HG03378 (cell line): ENCODE measurements at regions not wholly inside any gene's neighbourhood (a gene's known extent, or its start where the extent isn't known, plus 50 kb on each side); places are given as distances from the start of the nearest gene placed in this dataset.

Experiments used
- ATAC-seq: cut with Tn5 transposase; IDR thresholded peaks from one replicate; pipeline ENCODE4 v1.9.1; 2021; ENCODE audit warnings: mild to moderate bottlenecking, moderate library complexity; ENCODE audit not compliant: unreplicated experiment

- ATAC-seq, result no peak
Observed at GRCh38 chr13:99827011-99827772, 144.4 kb downstream of the ZIC5 start.

GRCh38 chr13:99823961-99824360 is 147.6 kb downstream of the ZIC5 start:
- ATAC-seq, result no peak

GRCh38 chr13:99822820-99823219 is 148.7 kb downstream of the ZIC5 start:
- ATAC-seq, result no peak

- ATAC-seq, result no peak
Observed at GRCh38 chr13:99821741-99822140, 149.8 kb downstream of the ZIC5 start.

GRCh38 chr13:99819967-99820366 is 151.6 kb downstream of the ZIC5 start:
- ATAC-seq, result no peak

- ATAC-seq, result no peak
Observed at GRCh38 chr13:99816321-99816720, 155.2 kb downstream of the ZIC5 start.

- ATAC-seq, result no peak
Observed at GRCh38 chr13:99813336-99814095, 158.1 kb downstream of the ZIC5 start.

- ATAC-seq, result no peak
Observed at GRCh38 chr13:99812625-99813024, 158.9 kb downstream of the ZIC5 start.

GRCh38 chr13:99811067-99811700 is 160.4 kb downstream of the ZIC5 start:
- no peak for ATAC-seq

GRCh38 chr13:99809926-99810325 is 161.6 kb downstream of the ZIC5 start:
- ATAC-seq, result no peak

GRCh38 chr13:99809496-99809895 is 162.1 kb downstream of the ZIC5 start:
- no peak for ATAC-seq

- no peak for ATAC-seq
Observed at GRCh38 chr13:99808786-99809185, 162.8 kb downstream of the ZIC5 start.

GRCh38 chr13:99806671-99807070 is 164.9 kb downstream of the ZIC5 start:
- ATAC-seq, result no peak

- no peak for ATAC-seq
Observed at GRCh38 chr13:99805361-99805760, 166.2 kb downstream of the ZIC5 start.

- ATAC-seq, result no peak
Observed at GRCh38 chr13:99803141-99803540, 168.4 kb downstream of the ZIC5 start.

- ATAC-seq, result no peak
Observed at GRCh38 chr13:99802416-99802815, 169.2 kb downstream of the ZIC5 start.

- no peak for ATAC-seq
Observed at GRCh38 chr13:99800951-99801350, 170.6 kb downstream of the ZIC5 start.

GRCh38 chr13:99800011-99800410 is 171.6 kb downstream of the ZIC5 start:
- no peak for ATAC-seq

GRCh38 chr13:99798756-99799155 is 172.8 kb downstream of the ZIC5 start:
- ATAC-seq, result no peak

- ATAC-seq, result no peak
Observed at GRCh38 chr13:99797691-99798090, 173.9 kb downstream of the ZIC5 start.

GRCh38 chr13:99796175-99796819 is 175.3 kb downstream of the ZIC5 start:
- no peak for ATAC-seq
